DOHH2 (cell line): ENCODE measurements at regions not wholly inside any gene's neighbourhood (a gene's known extent, or its start where the extent isn't known, plus 50 kb on each side); places are given as distances from the start of the nearest gene placed in this dataset.

Experiments used
- H3F3A ChIP-seq: fragments of 200-600 bp; sonication (generic), shearing (Covaris generic); 2 replicates; pipeline ENCODE4 v1.6.0; 2016; ENCODE audit warnings: antibody characterized with exemption, mild to moderate bottlenecking; ENCODE audit not compliant: control insufficient read depth, insufficient read depth
- H3K27ac ChIP-seq: fragments of 200-600 bp; sonication (generic); 2 replicates; pipeline ENCODE4 v1.5.1; 2014; ENCODE audit warnings: low read depth, mild to moderate bottlenecking, low read length, moderate library complexity
- H3K27me3 ChIP-seq: fragments of 200-600 bp; sonication (generic); 2 replicates; pipeline ENCODE4 v1.6.1; 2014; ENCODE audit warnings: mild to moderate bottlenecking, low read length, mixed read lengths; ENCODE audit not compliant: control insufficient read depth
- H3K36me3 ChIP-seq: fragments of 200-600 bp; sonication (generic); 2 replicates; pipeline ENCODE4 v1.6.1; 2014; ENCODE audit warnings: mild to moderate bottlenecking, low read length, moderate library complexity, mixed read lengths; ENCODE audit not compliant: control insufficient read depth
- H3K4me1 ChIP-seq: fragments of 200-600 bp; sonication (generic); 2 replicates; pipeline ENCODE4 v1.6.1; 2014; ENCODE audit warnings: mild to moderate bottlenecking, low read length, mixed read lengths; ENCODE audit not compliant: control insufficient read depth
- H3K4me2 ChIP-seq: fragments of 200-600 bp; sonication (generic); 2 replicates; pipeline ENCODE4 v1.6.0; 2014; ENCODE audit warnings: mild to moderate bottlenecking, low read length, moderate library complexity
- H3K4me3 ChIP-seq: fragments of 200-600 bp; sonication (generic); 2 replicates; pipeline ENCODE4 v1.5.1; 2014; ENCODE audit warnings: mild to moderate bottlenecking, low read length, mixed read lengths
- H3K79me2 ChIP-seq: fragments of 200-600 bp; sonication (generic); 2 replicates; pipeline ENCODE4 v1.6.1; 2014; ENCODE audit warnings: mild to moderate bottlenecking, low read length, mixed read lengths; ENCODE audit not compliant: control insufficient read depth
- H3K9me2 ChIP-seq: fragments of 200-600 bp; sonication (generic); replicated peaks from 2 replicates; pipeline ENCODE4 v1.6.1; 2014; ENCODE audit warnings: mild to moderate bottlenecking, low read length, mixed read lengths; ENCODE audit not compliant: control insufficient read depth
- H3K9me3 ChIP-seq: fragments of 200-600 bp; sonication (generic); 2 replicates; pipeline ENCODE4 v1.6.1; 2014; ENCODE audit warnings: antibody characterized with exemption, low read length, mixed read lengths; ENCODE audit not compliant: control insufficient read depth, insufficient read depth
- H4K20me1 ChIP-seq: fragments of 200-600 bp; sonication (generic); 2 replicates; pipeline ENCODE4 v1.6.0; 2014; ENCODE audit warnings: low read depth, mild to moderate bottlenecking, antibody characterized with exemption, low read length, moderate library complexity; ENCODE audit not compliant: control insufficient read depth, insufficient read depth
- EZH2phosphoT487 ChIP-seq: fragments of 200-600 bp; sonication (generic); IDR thresholded peaks from 2 replicates; pipeline ENCODE4 v1.6.1; 2017; ENCODE audit warnings: borderline replicate concordance, mild to moderate bottlenecking, antibody characterized with exemption, low read length, moderate library complexity, mixed read lengths
- TF ChIP-seq, protein P1 (sequence below): fragments of 200-600 bp; sonication (generic); IDR thresholded peaks from one replicate; pipeline ENCODE4 v1.5.1; 2014; ENCODE audit warnings: antibody characterized with exemption, mild to moderate bottlenecking, low read depth, low read length; ENCODE audit not compliant: poor library complexity, severe bottlenecking

GRCh38 chrX:41024755-41025154, 60.5 kb upstream of the USP9X start:
- Histone ChIP-seq H3K27ac (no peak overlapping the region), H3K4me1 (no peaks in the 10 kb centered on the region), H3K79me2 (no peaks in the 10 kb centered on the region)

DNA sequence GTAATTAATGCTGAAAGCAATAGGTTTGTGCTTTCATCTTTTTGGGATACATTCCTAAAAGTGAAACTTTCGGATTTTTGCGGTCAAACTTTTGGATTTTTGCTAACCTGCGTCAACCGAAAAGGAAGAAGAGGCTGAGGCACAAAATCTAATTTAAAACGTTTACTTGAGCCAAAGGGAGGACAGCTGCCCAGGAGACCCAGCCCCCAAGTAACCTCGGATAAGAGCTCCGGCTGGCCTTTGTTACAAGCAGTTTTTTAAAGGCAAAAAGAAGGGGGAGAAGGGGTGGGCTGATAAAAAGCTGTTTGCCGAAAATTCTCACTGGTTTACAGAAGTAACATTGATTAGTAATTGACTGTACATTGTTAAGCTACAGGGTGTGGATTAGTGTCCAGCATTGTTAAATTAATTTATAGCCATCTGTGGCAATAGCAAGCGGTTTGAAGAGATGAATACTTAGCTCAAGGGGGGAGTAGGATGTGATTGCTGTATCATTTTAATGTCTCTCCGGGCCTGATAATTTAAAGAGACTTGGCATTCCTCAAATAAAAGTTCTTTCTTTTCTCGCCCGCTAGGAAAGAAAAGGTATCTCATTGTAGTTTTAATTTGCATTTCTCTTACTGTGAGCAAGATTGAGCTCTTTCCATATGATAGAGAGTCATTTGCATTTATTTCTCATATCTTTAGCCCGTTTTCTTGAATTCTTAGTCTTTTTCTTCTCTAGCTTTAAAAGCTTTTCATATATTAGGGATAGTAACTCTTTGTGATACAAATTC, 59.1 kb upstream of the USP9X start:
- H3K9me2 ChIP-seq, result no peaks in the 10 kb centered on the region
- H3K79me2 ChIP-seq, result no peaks in the 10 kb centered on the region
- H3K4me3 ChIP-seq, result no peak overlapping the region
- H3F3A ChIP-seq, result no peaks in the 10 kb centered on the region
- H3K4me1 ChIP-seq, result no peaks in the 10 kb centered on the region
- H4K20me1 ChIP-seq, result no peaks in the 10 kb centered on the region
- H3K27ac ChIP-seq, result no peak overlapping the region
- TF ChIP-seq, protein P1, sequence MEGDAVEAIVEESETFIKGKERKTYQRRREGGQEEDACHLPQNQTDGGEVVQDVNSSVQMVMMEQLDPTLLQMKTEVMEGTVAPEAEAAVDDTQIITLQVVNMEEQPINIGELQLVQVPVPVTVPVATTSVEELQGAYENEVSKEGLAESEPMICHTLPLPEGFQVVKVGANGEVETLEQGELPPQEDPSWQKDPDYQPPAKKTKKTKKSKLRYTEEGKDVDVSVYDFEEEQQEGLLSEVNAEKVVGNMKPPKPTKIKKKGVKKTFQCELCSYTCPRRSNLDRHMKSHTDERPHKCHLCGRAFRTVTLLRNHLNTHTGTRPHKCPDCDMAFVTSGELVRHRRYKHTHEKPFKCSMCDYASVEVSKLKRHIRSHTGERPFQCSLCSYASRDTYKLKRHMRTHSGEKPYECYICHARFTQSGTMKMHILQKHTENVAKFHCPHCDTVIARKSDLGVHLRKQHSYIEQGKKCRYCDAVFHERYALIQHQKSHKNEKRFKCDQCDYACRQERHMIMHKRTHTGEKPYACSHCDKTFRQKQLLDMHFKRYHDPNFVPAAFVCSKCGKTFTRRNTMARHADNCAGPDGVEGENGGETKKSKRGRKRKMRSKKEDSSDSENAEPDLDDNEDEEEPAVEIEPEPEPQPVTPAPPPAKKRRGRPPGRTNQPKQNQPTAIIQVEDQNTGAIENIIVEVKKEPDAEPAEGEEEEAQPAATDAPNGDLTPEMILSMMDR, result no peak
- TF ChIP-seq EZH2phosphoT487, result no peak
- no peaks in the 10 kb centered on the region for H3K36me3 ChIP-seq
- no peaks in the 10 kb centered on the region for H3K27me3 ChIP-seq
- H3K9me3 ChIP-seq, result no peaks in the 10 kb centered on the region
- H3K4me2 ChIP-seq, result no peak overlapping the region

More at GRCh38 chrX:41024755-41025154, 60.5 kb upstream of the USP9X start:
- Histone ChIP-seq H3F3A (no peaks in the 10 kb centered on the region), H3K4me3 (no peak overlapping the region), H3K36me3 (no peaks in the 10 kb centered on the region), H3K4me2 (no peak overlapping the region), H3K9me3 (no peaks in the 10 kb centered on the region), H4K20me1 (no peaks in the 10 kb centered on the region), H3K9me2 (no peaks in the 10 kb centered on the region), H3K27me3 (no peaks in the 10 kb centered on the region)
- TF ChIP-seq, protein P1, result no peak
- no peak for TF ChIP-seq EZH2phosphoT487

- H3K4me3 ChIP-seq, result no peak overlapping the region
These were observed 58.6 kb upstream of the USP9X start for GRCh38 chrX:41026702-41027078.

More at GRCh38 chrX:41026702-41027078, 58.6 kb upstream of the USP9X start:
- Histone ChIP-seq H3K36me3 (no peaks in the 10 kb centered on the region), H3K4me1 (no peaks in the 10 kb centered on the region), H3K9me2 (no peaks in the 10 kb centered on the region), H3F3A (no peaks in the 10 kb centered on the region), H3K4me2 (no peak overlapping the region), H3K27me3 (no peaks in the 10 kb centered on the region), H3K9me3 (no peaks in the 10 kb centered on the region), H3K79me2 (no peaks in the 10 kb centered on the region), H4K20me1 (no peaks in the 10 kb centered on the region), H3K27ac (no peak overlapping the region)
- TF ChIP-seq EZH2phosphoT487, result no peak
- TF ChIP-seq, protein P1, result no peak
